ENCODE measurements at regions not wholly inside any gene's neighbourhood (a gene's known extent, or its start where the extent isn't known, plus 50 kb on each side); places are given as distances from the start of the nearest gene placed in this dataset.

- TF ChIP-seq GATA3 (IDR thresholded peaks at IDR 0.05; ENCODE audit: low read depth, low read length) (no peak), GATA2 (IDR thresholded peaks at IDR 0.05; ENCODE audit: low read depth, low read length) (no peak)
These were observed 309.0 kb upstream of the JARID2 start for GRCh38 chr6:14936861-14937260.

- TF ChIP-seq GATA2 (IDR thresholded peaks at IDR 0.05; ENCODE audit: low read depth, low read length), result no peak
- TF ChIP-seq GATA3 (IDR thresholded peaks at IDR 0.05; ENCODE audit: low read depth, low read length), result no peak
These were observed 302.8 kb upstream of the JARID2 start for GRCh38 chr6:14943116-14943515.

GRCh38 chr6:14944593-14944992 lies 301.3 kb upstream of the JARID2 start:
- TF ChIP-seq GATA3 (IDR thresholded peaks at IDR 0.05; ENCODE audit: low read depth, low read length), result no peak
- TF ChIP-seq GATA2 (IDR thresholded peaks at IDR 0.05; ENCODE audit: low read depth, low read length), result no peak

GRCh38 chr6:14945461-14946185 lies 300.2 kb upstream of the JARID2 start:
- no peak for TF ChIP-seq GATA2 (IDR thresholded peaks at IDR 0.05; ENCODE audit: low read depth, low read length)
- TF ChIP-seq GATA3 (IDR thresholded peaks at IDR 0.05; ENCODE audit: low read depth, low read length), result no peak

GRCh38 chr6:14946753-14947152 lies 299.1 kb upstream of the JARID2 start:
- TF ChIP-seq GATA3 (IDR thresholded peaks at IDR 0.05; ENCODE audit: low read depth, low read length) (no peak), GATA2 (IDR thresholded peaks at IDR 0.05; ENCODE audit: low read depth, low read length) (no peak)

GRCh38 chr6:14948586-14949245 lies 297.2 kb upstream of the JARID2 start:
- no peak for TF ChIP-seq GATA3 (IDR thresholded peaks at IDR 0.05; ENCODE audit: low read depth, low read length)
- TF ChIP-seq GATA2 (IDR thresholded peaks at IDR 0.05; ENCODE audit: low read depth, low read length), result no peak

GRCh38 chr6:14950103-14950969 lies 295.5 kb upstream of the JARID2 start:
- TF ChIP-seq GATA3 (IDR thresholded peaks at IDR 0.05; ENCODE audit: low read depth, low read length) (no peak), GATA2 (IDR thresholded peaks at IDR 0.05; ENCODE audit: low read depth, low read length) (no peak)

- TF ChIP-seq GATA2 (IDR thresholded peaks at IDR 0.05; ENCODE audit: low read depth, low read length), result no peak
- TF ChIP-seq GATA3 (IDR thresholded peaks at IDR 0.05; ENCODE audit: low read depth, low read length), result no peak
These were observed 294.9 kb upstream of the JARID2 start for GRCh38 chr6:14950970-14951276.

- no peak for TF ChIP-seq GATA2 (IDR thresholded peaks at IDR 0.05; ENCODE audit: low read depth, low read length)
- no peak for TF ChIP-seq GATA3 (IDR thresholded peaks at IDR 0.05; ENCODE audit: low read depth, low read length)
These were observed 294.2 kb upstream of the JARID2 start for GRCh38 chr6:14951704-14952103.

- TF ChIP-seq GATA3 (IDR thresholded peaks at IDR 0.05; ENCODE audit: low read depth, low read length) (no peak), GATA2 (IDR thresholded peaks at IDR 0.05; ENCODE audit: low read depth, low read length) (no peak)
These were observed 292.0 kb upstream of the JARID2 start for GRCh38 chr6:14953836-14954235.

GRCh38 chr6:14957355-14958059 lies 288.4 kb upstream of the JARID2 start:
- no peak for TF ChIP-seq GATA2 (IDR thresholded peaks at IDR 0.05; ENCODE audit: low read depth, low read length)
- no peak for TF ChIP-seq GATA3 (IDR thresholded peaks at IDR 0.05; ENCODE audit: low read depth, low read length)

- TF ChIP-seq GATA2 (IDR thresholded peaks at IDR 0.05; ENCODE audit: low read depth, low read length) (no peak), GATA3 (IDR thresholded peaks at IDR 0.05; ENCODE audit: low read depth, low read length) (no peak)
These were observed 286.5 kb upstream of the JARID2 start for GRCh38 chr6:14959324-14959885.

GRCh38 chr6:14964556-14965270 lies 281.2 kb upstream of the JARID2 start:
- TF ChIP-seq GATA2 (IDR thresholded peaks at IDR 0.05; ENCODE audit: low read depth, low read length) (no peak), GATA3 (IDR thresholded peaks at IDR 0.05; ENCODE audit: low read depth, low read length) (no peak)
